HepG2 (cell line): ENCODE measurements at regions not wholly inside any gene's neighbourhood (a gene's known extent, or its start where the extent isn't known, plus 50 kb on each side); places are given as distances from the start of the nearest gene placed in this dataset.

ENCODE experiments used
- FOXA1 ChIP-seq, 2 experiments: fragments of 450-650 bp in 1 of 2; sonication (generic) in 1 of 2; formaldehyde crosslinking in 1 of 2; IDR thresholded peaks; 2 replicates each; pipeline versions ENCODE4 v1.4.0 to v1.6.1; 2016 to 2020; ENCODE audit warnings: missing genetic modification reagents in 1 of 2
- MAX ChIP-seq: IDR thresholded peaks from 2 replicates; pipeline ENCODE4 v1.6.1; 2012; ENCODE audit warnings: inconsistent platforms
- POLR2A ChIP-seq, 2 experiments: IDR thresholded peaks; 2 replicates each; pipeline ENCODE4 v1.6.1; 2011; ENCODE audit warnings: low read depth in 2 of 2, low read length in 2 of 2, mild to moderate bottlenecking in 1 of 2, moderate library complexity in 1 of 2; ENCODE audit not compliant: insufficient read depth in 1 of 2

GRCh38 chr9:129283291-129283691 lies 105.2 kb upstream of the IER5L start:
- no peak for TF ChIP-seq MAX
- no peak for TF ChIP-seq POLR2A (IDR thresholded peaks at IDR 0.05; ENCODE audit: insufficient read depth in 1 of 2, low read depth in 2 of 2, low read length in 2 of 2)
- TF ChIP-seq FOXA1 (IDR thresholded peaks at IDR 0.05), result no peak
- no peak for TF ChIP-seq FOXA1 (CRISPR knock-in tag; IDR thresholded peaks at IDR 0.05)
